ENCODE measurements at regions not wholly inside any gene's neighbourhood (a gene's known extent, or its start where the extent isn't known, plus 50 kb on each side); places are given as distances from the start of the nearest gene placed in this dataset.

GRCh38 chr5:22968386-22968785 is 115.2 kb upstream of the CDH12 start:
- Histone ChIP-seq H3K27ac (ENCODE audit: low read depth, low read length) (no peak overlapping the region), H3K4me1 (ENCODE audit: control insufficient read depth, insufficient read depth, low read length, unreplicated experiment) (no peaks in the 10 kb centered on the region), H3K79me2 (ENCODE audit: control insufficient read depth, insufficient read depth, low read length, unreplicated experiment) (no peaks in the 10 kb centered on the region), H3K4me3 (ENCODE audit: low read depth, low read length) (no peak overlapping the region), H2AFZ (ENCODE audit: low read length, unreplicated experiment) (no peak overlapping the region), H3K36me3 (ENCODE audit: insufficient read depth, low read length) (no peaks in the 10 kb centered on the region), H3K27me3 (ENCODE audit: insufficient read depth, low read length) (no peaks in the 10 kb centered on the region)

DNA sequence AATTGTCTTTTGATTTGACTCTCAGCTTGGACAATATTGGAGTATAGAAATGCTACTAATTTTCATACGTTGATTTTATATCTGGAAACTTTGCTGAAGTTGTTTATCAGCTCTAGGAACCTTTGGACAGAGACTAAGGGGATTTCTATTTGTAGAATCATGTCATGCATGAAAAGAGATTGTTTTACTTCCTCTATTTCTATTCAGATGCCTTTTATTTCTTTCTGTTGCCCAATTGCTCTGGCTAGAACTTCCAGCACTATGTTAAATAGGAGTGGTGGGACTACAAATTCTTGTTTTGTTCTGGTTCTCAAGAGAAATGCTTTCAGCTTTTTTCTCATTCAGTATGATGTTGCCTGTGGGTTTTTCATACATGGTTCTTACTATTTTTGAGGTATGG is 112.8 kb upstream of the CDH12 start:
- no peaks in the 10 kb centered on the region for H3K27me3 ChIP-seq (ENCODE audit: insufficient read depth, low read length)
- no peaks in the 10 kb centered on the region for H3K79me2 ChIP-seq (ENCODE audit: control insufficient read depth, insufficient read depth, low read length, unreplicated experiment)
- no peak overlapping the region for H3K27ac ChIP-seq (ENCODE audit: low read depth, low read length)
- no peaks in the 10 kb centered on the region for H3K36me3 ChIP-seq (ENCODE audit: insufficient read depth, low read length)
- H3K4me3 ChIP-seq (ENCODE audit: low read depth, low read length) = no peak overlapping the region
- no peak overlapping the region for H2AFZ ChIP-seq (ENCODE audit: low read length, unreplicated experiment)
- H3K4me1 ChIP-seq (ENCODE audit: control insufficient read depth, insufficient read depth, low read length, unreplicated experiment) = no peaks in the 10 kb centered on the region

GRCh38 chr5:22964632-22965031 is 111.5 kb upstream of the CDH12 start:
- Histone ChIP-seq H3K27me3 (ENCODE audit: insufficient read depth, low read length) (no peaks in the 10 kb centered on the region), H2AFZ (ENCODE audit: low read length, unreplicated experiment) (no peak overlapping the region), H3K4me3 (ENCODE audit: low read depth, low read length) (no peak overlapping the region), H3K27ac (ENCODE audit: low read depth, low read length) (no peak overlapping the region), H3K4me1 (ENCODE audit: control insufficient read depth, insufficient read depth, low read length, unreplicated experiment) (no peaks in the 10 kb centered on the region), H3K79me2 (ENCODE audit: control insufficient read depth, insufficient read depth, low read length, unreplicated experiment) (no peaks in the 10 kb centered on the region), H3K36me3 (ENCODE audit: insufficient read depth, low read length) (no peaks in the 10 kb centered on the region)

DNA sequence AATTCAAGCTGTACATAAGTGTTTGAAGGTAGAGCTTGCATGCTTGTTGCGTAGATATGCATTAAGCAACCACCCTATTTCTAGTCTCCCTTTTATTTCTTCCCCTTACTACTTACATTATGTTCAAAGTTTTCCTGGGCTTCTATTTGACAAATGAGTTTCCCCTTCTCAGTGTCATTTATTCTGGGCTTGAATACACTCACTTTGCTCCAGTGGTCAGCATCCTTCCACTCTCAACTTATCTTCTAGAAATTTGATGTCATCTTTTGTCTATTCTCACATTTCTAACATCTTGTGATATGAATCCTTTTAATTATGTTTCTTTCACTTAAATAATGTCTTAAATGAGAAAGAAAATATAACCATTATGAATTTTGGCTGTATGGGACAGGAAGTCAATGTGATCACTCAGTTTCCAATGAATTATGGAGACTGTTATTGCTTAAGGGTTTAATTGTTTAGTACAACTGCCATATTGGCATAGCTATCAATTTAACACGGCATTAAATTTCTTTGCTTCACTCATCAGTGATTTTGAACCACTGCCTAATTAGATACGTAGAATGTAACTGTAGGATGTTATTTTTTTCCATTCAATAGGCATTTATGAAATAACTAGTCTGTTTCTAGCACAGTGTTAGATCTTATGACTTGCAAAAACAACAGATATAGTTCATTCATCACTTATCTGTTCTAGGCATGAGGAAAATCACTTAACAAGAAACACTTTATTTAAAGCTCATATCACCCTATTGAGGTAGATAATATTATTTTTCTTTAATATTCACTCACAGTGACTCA is 105.5 kb upstream of the CDH12 start:
- Histone ChIP-seq H3K4me3 (ENCODE audit: low read depth, low read length) (no peak overlapping the region), H3K27ac (ENCODE audit: low read depth, low read length) (no peak overlapping the region)

GRCh38 chr5:22947921-22948320 is 94.8 kb upstream of the CDH12 start:
- H3K79me2 ChIP-seq (ENCODE audit: control insufficient read depth, insufficient read depth, low read length, unreplicated experiment) = no peaks in the 10 kb centered on the region
- H3K36me3 ChIP-seq (ENCODE audit: insufficient read depth, low read length) = no peaks in the 10 kb centered on the region
- H2AFZ ChIP-seq (ENCODE audit: low read length, unreplicated experiment) = no peak overlapping the region
- no peak overlapping the region for H3K27ac ChIP-seq (ENCODE audit: low read depth, low read length)
- no peaks in the 10 kb centered on the region for H3K4me1 ChIP-seq (ENCODE audit: control insufficient read depth, insufficient read depth, low read length, unreplicated experiment)
- H3K4me3 ChIP-seq (ENCODE audit: low read depth, low read length) = no peak overlapping the region
- no peaks in the 10 kb centered on the region for H3K27me3 ChIP-seq (ENCODE audit: insufficient read depth, low read length)

More for the DNA sequence above, 105.5 kb upstream of the CDH12 start:
- Histone ChIP-seq H3K79me2 (ENCODE audit: control insufficient read depth, insufficient read depth, low read length, unreplicated experiment) (no peaks in the 10 kb centered on the region), H3K27me3 (ENCODE audit: insufficient read depth, low read length) (no peaks in the 10 kb centered on the region), H3K36me3 (ENCODE audit: insufficient read depth, low read length) (no peaks in the 10 kb centered on the region), H3K4me1 (ENCODE audit: control insufficient read depth, insufficient read depth, low read length, unreplicated experiment) (no peaks in the 10 kb centered on the region), H2AFZ (ENCODE audit: low read length, unreplicated experiment) (no peak overlapping the region)

GRCh38 chr5:22938362-22938761 is 85.2 kb upstream of the CDH12 start:
- no peak overlapping the region for H3K4me3 ChIP-seq (ENCODE audit: low read depth, low read length)
- H3K4me1 ChIP-seq (ENCODE audit: control insufficient read depth, insufficient read depth, low read length, unreplicated experiment) = no peaks in the 10 kb centered on the region
- no peaks in the 10 kb centered on the region for H3K27me3 ChIP-seq (ENCODE audit: insufficient read depth, low read length)
- no peaks in the 10 kb centered on the region for H3K79me2 ChIP-seq (ENCODE audit: control insufficient read depth, insufficient read depth, low read length, unreplicated experiment)
- no peak overlapping the region for H3K27ac ChIP-seq (ENCODE audit: low read depth, low read length)
- H2AFZ ChIP-seq (ENCODE audit: low read length, unreplicated experiment) = no peak overlapping the region
- H3K36me3 ChIP-seq (ENCODE audit: insufficient read depth, low read length) = no peaks in the 10 kb centered on the region

- Histone ChIP-seq H3K4me3 (ENCODE audit: low read depth, low read length) (no peak overlapping the region), H3K79me2 (ENCODE audit: control insufficient read depth, insufficient read depth, low read length, unreplicated experiment) (no peaks in the 10 kb centered on the region), H3K36me3 (ENCODE audit: insufficient read depth, low read length) (no peaks in the 10 kb centered on the region), H3K27ac (ENCODE audit: low read depth, low read length) (no peak overlapping the region), H3K27me3 (ENCODE audit: insufficient read depth, low read length) (no peaks in the 10 kb centered on the region), H3K4me1 (ENCODE audit: control insufficient read depth, insufficient read depth, low read length, unreplicated experiment) (no peaks in the 10 kb centered on the region), H2AFZ (ENCODE audit: low read length, unreplicated experiment) (no peak overlapping the region)
Measured at GRCh38 chr5:22928821-22929482, 75.8 kb upstream of the CDH12 start.

DNA sequence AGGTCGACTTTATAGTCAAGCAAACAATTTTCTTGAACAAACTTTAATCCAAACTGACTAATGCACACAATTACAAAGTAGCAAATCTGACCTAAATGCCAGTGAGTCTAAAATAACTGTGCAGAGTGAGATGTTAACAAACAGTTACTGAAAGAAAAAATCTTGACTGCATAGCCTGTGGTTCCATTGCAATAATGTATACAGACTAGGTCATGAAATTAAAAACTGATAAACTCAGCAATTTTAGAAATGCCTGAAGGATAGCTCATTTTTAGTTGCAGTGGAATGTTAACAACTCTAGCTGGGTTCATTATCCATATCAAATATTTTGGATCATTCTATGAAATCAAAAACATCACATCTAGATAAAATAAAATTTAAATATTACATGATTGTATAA is 73.4 kb upstream of the CDH12 start:
- no peak overlapping the region for H3K27ac ChIP-seq (ENCODE audit: low read depth, low read length)
- H2AFZ ChIP-seq (ENCODE audit: low read length, unreplicated experiment) = no peak overlapping the region
- no peaks in the 10 kb centered on the region for H3K36me3 ChIP-seq (ENCODE audit: insufficient read depth, low read length)
- no peaks in the 10 kb centered on the region for H3K4me1 ChIP-seq (ENCODE audit: control insufficient read depth, insufficient read depth, low read length, unreplicated experiment)
- H3K79me2 ChIP-seq (ENCODE audit: control insufficient read depth, insufficient read depth, low read length, unreplicated experiment) = no peaks in the 10 kb centered on the region
- H3K4me3 ChIP-seq (ENCODE audit: low read depth, low read length) = no peak overlapping the region
- H3K27me3 ChIP-seq (ENCODE audit: insufficient read depth, low read length) = no peaks in the 10 kb centered on the region

DNA sequence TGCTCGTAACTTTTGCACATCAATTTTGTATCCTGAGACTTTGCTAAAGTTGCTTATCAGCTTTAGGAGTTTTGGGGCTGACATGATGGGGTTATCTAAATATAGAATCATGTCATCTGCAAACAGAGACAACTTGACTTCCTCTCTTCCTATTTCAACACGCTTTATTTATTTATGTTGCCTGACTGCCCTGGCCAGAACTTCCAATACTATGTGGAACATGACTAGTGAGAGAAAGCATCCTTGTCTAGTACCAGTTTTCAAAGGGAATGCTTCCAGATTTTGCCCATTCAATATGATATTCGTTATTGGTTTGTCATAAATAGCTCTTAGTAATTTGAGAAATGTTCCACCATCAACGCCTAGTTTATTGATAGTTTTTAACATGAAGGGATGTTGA is 65.4 kb upstream of the CDH12 start:
- H3K79me2 ChIP-seq (ENCODE audit: control insufficient read depth, insufficient read depth, low read length, unreplicated experiment) = no peaks in the 10 kb centered on the region
- H3K36me3 ChIP-seq (ENCODE audit: insufficient read depth, low read length) = no peaks in the 10 kb centered on the region
- H3K4me3 ChIP-seq (ENCODE audit: low read depth, low read length) = no peak overlapping the region
- no peaks in the 10 kb centered on the region for H3K4me1 ChIP-seq (ENCODE audit: control insufficient read depth, insufficient read depth, low read length, unreplicated experiment)
- H3K27ac ChIP-seq (ENCODE audit: low read depth, low read length) = no peak overlapping the region
- H2AFZ ChIP-seq (ENCODE audit: low read length, unreplicated experiment) = no peak overlapping the region
- H3K27me3 ChIP-seq (ENCODE audit: insufficient read depth, low read length) = no peaks in the 10 kb centered on the region

DNA sequence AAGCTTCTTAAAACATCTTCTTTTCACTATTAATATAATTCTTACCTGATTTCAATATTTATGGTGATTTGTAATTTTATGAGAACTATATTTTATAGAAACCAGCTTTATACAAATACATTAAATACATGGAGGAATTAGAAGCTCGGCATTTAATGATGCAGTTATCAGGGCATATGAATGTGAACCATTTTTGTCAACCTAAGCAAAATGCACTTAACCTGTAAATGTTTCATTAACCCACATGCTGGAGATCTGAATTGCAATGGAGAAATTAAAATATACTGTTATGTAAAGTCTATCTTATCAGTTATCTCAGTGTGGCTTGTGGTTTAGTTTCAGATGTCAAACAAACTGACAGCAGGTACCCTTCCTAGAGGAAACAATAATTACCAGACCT is 63.2 kb upstream of the CDH12 start:
- Histone ChIP-seq H3K27me3 (ENCODE audit: insufficient read depth, low read length) (no peaks in the 10 kb centered on the region), H3K79me2 (ENCODE audit: control insufficient read depth, insufficient read depth, low read length, unreplicated experiment) (no peaks in the 10 kb centered on the region), H3K4me1 (ENCODE audit: control insufficient read depth, insufficient read depth, low read length, unreplicated experiment) (no peaks in the 10 kb centered on the region), H3K27ac (ENCODE audit: low read depth, low read length) (no peak overlapping the region), H3K36me3 (ENCODE audit: insufficient read depth, low read length) (no peaks in the 10 kb centered on the region), H2AFZ (ENCODE audit: low read length, unreplicated experiment) (no peak overlapping the region), H3K4me3 (ENCODE audit: low read depth, low read length) (no peak overlapping the region)

DNA sequence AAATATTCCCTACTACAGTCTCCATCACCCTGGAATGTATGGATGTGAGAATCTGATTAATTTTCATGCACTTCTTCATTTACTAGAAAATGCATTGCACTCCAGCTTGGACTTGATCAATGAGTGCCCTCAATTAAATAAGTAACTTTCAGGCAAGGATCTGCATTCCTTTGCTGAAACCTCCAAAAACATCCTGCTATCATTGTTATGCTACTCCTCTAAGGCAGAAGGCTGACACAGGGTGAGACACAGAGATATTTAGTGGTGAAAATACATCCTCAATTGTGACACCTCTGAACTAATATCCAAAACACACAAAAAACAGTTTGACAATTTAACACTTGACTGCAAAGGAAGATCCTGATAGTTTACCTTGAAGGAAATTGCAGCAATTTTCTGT is 57.9 kb upstream of the CDH12 start:
- H3K79me2 ChIP-seq (ENCODE audit: control insufficient read depth, insufficient read depth, low read length, unreplicated experiment) = no peaks in the 10 kb centered on the region
- H3K36me3 ChIP-seq (ENCODE audit: insufficient read depth, low read length) = no peaks in the 10 kb centered on the region
- no peak overlapping the region for H3K27ac ChIP-seq (ENCODE audit: low read depth, low read length)
- no peak overlapping the region for H2AFZ ChIP-seq (ENCODE audit: low read length, unreplicated experiment)
- H3K4me3 ChIP-seq (ENCODE audit: low read depth, low read length) = no peak overlapping the region
- H3K27me3 ChIP-seq (ENCODE audit: insufficient read depth, low read length) = no peaks in the 10 kb centered on the region
- H3K4me1 ChIP-seq (ENCODE audit: control insufficient read depth, insufficient read depth, low read length, unreplicated experiment) = no peaks in the 10 kb centered on the region
